ENCODE measurements at regions not wholly inside any gene's neighbourhood (a gene's known extent, or its start where the extent isn't known, plus 50 kb on each side); places are given as distances from the start of the nearest gene placed in this dataset.

GRCh38 chr11:23569134-23569533 is 708.9 kb upstream of the CCDC179 start:
- H3K27ac ChIP-seq (ENCODE audit: low read depth, low read length), result no peak overlapping the region
- DNase-seq (ENCODE audit: low read depth) (no peak), FAIRE-seq (no peak)
- H3K27me3 ChIP-seq (ENCODE audit: insufficient read depth, low read length), result no peaks in the 10 kb centered on the region
- Mint-ChIP-seq H3K27ac (ENCODE audit: unreplicated experiment) (no peak overlapping the region), H3K27me3 (ENCODE audit: low read depth, unreplicated experiment) (no peaks in the 10 kb centered on the region), H3K9me3 (ENCODE audit: unreplicated experiment) (no peaks in the 10 kb centered on the region), H3K36me3 (ENCODE audit: low read depth, unreplicated experiment) (no peaks in the 10 kb centered on the region), H3K4me3 (ENCODE audit: unreplicated experiment) (no peak overlapping the region), H3K4me1 (ENCODE audit: low read depth, unreplicated experiment) (peaks cover 7% of the 10 kb centered on the region)
- H3K36me3 ChIP-seq (ENCODE audit: insufficient read depth, low read length), result no peaks in the 10 kb centered on the region
- H3K9me3 ChIP-seq (ENCODE audit: insufficient read depth, low read depth, low read length), result no peaks in the 10 kb centered on the region
- no peak overlapping the region for H2AFZ ChIP-seq (ENCODE audit: low read depth, low read length)
- no peak overlapping the region for H3K9ac ChIP-seq (ENCODE audit: low read length)
- no peak overlapping the region for H3K4me2 ChIP-seq (ENCODE audit: low read length)
- H3K4me1 ChIP-seq (ENCODE audit: insufficient read depth, low read length), result peaks cover 3% of the 10 kb centered on the region
- H3K79me2 ChIP-seq (ENCODE audit: insufficient read depth, low read length), result no peaks in the 10 kb centered on the region
- TF ChIP-seq CTCF (IDR thresholded peaks at IDR 0.05; ENCODE audit: insufficient read depth, low read depth, low read length), result no peak
- TF ChIP-seq EZH2 (IDR thresholded peaks at IDR 0.05; ENCODE audit: insufficient read depth, low read length), result no peak
- no peaks in the 10 kb centered on the region for H4K20me1 ChIP-seq (ENCODE audit: insufficient read depth, low read length)
- no peak overlapping the region for H3K4me3 ChIP-seq (ENCODE audit: insufficient read depth, low read depth, low read length)

GRCh38 chr11:23569547-23569946 is 709.3 kb upstream of the CCDC179 start:
- H3K4me3 ChIP-seq (ENCODE audit: insufficient read depth, low read depth, low read length), result no peak overlapping the region
- Mint-ChIP-seq H3K9me3 (ENCODE audit: unreplicated experiment) (no peaks in the 10 kb centered on the region), H3K4me3 (ENCODE audit: unreplicated experiment) (no peak overlapping the region)

More at GRCh38 chr11:23569547-23569946, 709.3 kb upstream of the CCDC179 start:
- no peak for TF ChIP-seq EZH2 (IDR thresholded peaks at IDR 0.05; ENCODE audit: insufficient read depth, low read length)
- TF ChIP-seq CTCF (IDR thresholded peaks at IDR 0.05; ENCODE audit: insufficient read depth, low read depth, low read length), result no peak
- Histone ChIP-seq H3K4me1 (ENCODE audit: insufficient read depth, low read length) (peaks cover 3% of the 10 kb centered on the region), H4K20me1 (ENCODE audit: insufficient read depth, low read length) (no peaks in the 10 kb centered on the region), H3K9me3 (ENCODE audit: insufficient read depth, low read depth, low read length) (no peaks in the 10 kb centered on the region), H3K27ac (ENCODE audit: low read depth, low read length) (no peak overlapping the region), H3K4me2 (ENCODE audit: low read length) (no peak overlapping the region), H3K36me3 (ENCODE audit: insufficient read depth, low read length) (no peaks in the 10 kb centered on the region), H3K9ac (ENCODE audit: low read length) (no peak overlapping the region), H2AFZ (ENCODE audit: low read depth, low read length) (no peak overlapping the region), H3K79me2 (ENCODE audit: insufficient read depth, low read length) (no peaks in the 10 kb centered on the region), H3K27me3 (ENCODE audit: insufficient read depth, low read length) (no peaks in the 10 kb centered on the region)
- FAIRE-seq, result no peak
- no peaks in the 10 kb centered on the region for H3K36me3 Mint-ChIP-seq (ENCODE audit: low read depth, unreplicated experiment)
- H3K27ac Mint-ChIP-seq (ENCODE audit: unreplicated experiment), result no peak overlapping the region
- DNase-seq (ENCODE audit: low read depth), result no peak
- no peaks in the 10 kb centered on the region for H3K27me3 Mint-ChIP-seq (ENCODE audit: low read depth, unreplicated experiment)
- H3K4me1 Mint-ChIP-seq (ENCODE audit: low read depth, unreplicated experiment), result peaks cover 7% of the 10 kb centered on the region
